K562 (cell line): ENCODE measurements at regions not wholly inside any gene's neighbourhood (a gene's known extent, or its start where the extent isn't known, plus 50 kb on each side); places are given as distances from the start of the nearest gene placed in this dataset.

Source experiments
- ATAC-seq: fragments of 200-7000 bp; cut with Tn5 transposase; 3 replicates; pipeline ENCODE4 v1.9.1; 2020; ENCODE audit warnings: moderate library complexity
- BruUV-seq: library from RNA; stranded (reverse); fragments of 400-500 nt; replicated peaks from 2 replicates; lab custom pipeline; 2021; lab: Mats Ljungman, UMichigan
- CTCF ChIA-PET: fragments of 300-600 bp; formaldehyde crosslinking; extraction: SDS; loops from one replicate; lab custom pipeline; 2021; ENCODE audit warnings: low intra/inter-chr PET ratio; lab: Yijun Ruan, JAX
- POLR2A ChIA-PET: fragments of 300-600, 350-650 bp; sonication (Branson Sonifier 250); formaldehyde crosslinking; extraction: SDS; loops from one replicate; lab custom pipeline; 2021; ENCODE audit warnings: antibody characterized with exemption, inconsistent platforms; lab: Yijun Ruan, JAX
- DNase-seq, 4 experiments: peaks; one replicate each; pipeline versions ENCODE4 v3.0.0 to v3.0.0-alpha.2; 2011 to 2018; ENCODE audit warnings: low spot score in 3 of 4, mixed read lengths in 3 of 4; ENCODE audit errors: extremely low read depth in 1 of 4
- FAIRE-seq: peaks from 2 replicates; lab custom pipeline; 2011; peaks lifted over from hg19 to GRCh38; lab: Jason Lieb, UNC
- H2AFZ ChIP-seq: 2 replicates; pipeline ENCODE4 v1.6.0; 2011; ENCODE audit warnings: low read depth, low read length, control low read depth, inconsistent platforms
- H3K27ac ChIP-seq: fragments of 200-600 bp; 3 replicates; pipeline ENCODE4 v1.8.0; 2011; ENCODE audit warnings: low read depth, mild to moderate bottlenecking, control low read depth, inconsistent platforms, low read length, moderate library complexity, mixed read lengths; ENCODE audit errors: extremely low read depth
- H3K27me3 ChIP-seq, 2 experiments: fragments of 300-600 bp in 1 of 2; 2 replicates in 1 of 2; 3 replicates in 1 of 2; pipeline versions ENCODE4 v1.6.0 to v1.8.0; 2011; ENCODE audit warnings: inconsistent platforms in 2 of 2, low read length in 2 of 2, mild to moderate bottlenecking in 1 of 2, mixed read lengths in 1 of 2, moderate library complexity in 1 of 2; ENCODE audit not compliant: control insufficient read depth in 2 of 2, insufficient read depth in 2 of 2
- H3K36me3 ChIP-seq: fragments of 300-600 bp; 3 replicates; pipeline ENCODE4 v1.8.0; 2011; ENCODE audit warnings: mild to moderate bottlenecking, low read length, inconsistent platforms; ENCODE audit not compliant: control insufficient read depth, insufficient read depth
- H3K4me1 ChIP-seq, 2 experiments: fragments of 200-600 bp in 1 of 2; replicated peaks in 1 of 2; 2 replicates in 1 of 2; 3 replicates in 1 of 2; pipeline versions ENCODE4 v1.5.1 to v1.8.0; 2011; ENCODE audit warnings: inconsistent platforms in 2 of 2, low read length in 2 of 2, mild to moderate bottlenecking in 1 of 2, mixed read lengths in 1 of 2, moderate library complexity in 1 of 2; ENCODE audit not compliant: control insufficient read depth in 2 of 2, insufficient read depth in 2 of 2
- H3K4me2 ChIP-seq: 2 replicates; pipeline ENCODE4 v1.6.1; 2011; ENCODE audit warnings: low read length, control low read depth, inconsistent platforms, mixed read lengths; ENCODE audit not compliant: insufficient read depth
- H3K4me3 ChIP-seq: fragments of 200-600 bp; sonication (generic), shearing (Covaris generic); 2 replicates; pipeline ENCODE4 v1.5.1; 2016; ENCODE audit warnings: control low read depth, inconsistent platforms
- H3K79me2 ChIP-seq: fragments of 200-600 bp; 3 replicates; pipeline ENCODE4 v1.8.0; 2011; ENCODE audit warnings: low read length, inconsistent platforms; ENCODE audit not compliant: control insufficient read depth, insufficient read depth
- H3K9ac ChIP-seq, 2 experiments: 2 replicates each; pipeline versions ENCODE4 v1.6.0 to v1.6.1; 2011; ENCODE audit warnings: low read depth in 2 of 2, low read length in 2 of 2, control low read depth in 1 of 2, inconsistent platforms in 1 of 2, mild to moderate bottlenecking in 1 of 2, mixed read lengths in 1 of 2; ENCODE audit not compliant: insufficient read depth in 1 of 2
- H3K9me1 ChIP-seq: one replicate; pipeline ENCODE4 v1.6.0; 2011; ENCODE audit warnings: inconsistent platforms, mild to moderate bottlenecking, low read length, moderate library complexity; ENCODE audit not compliant: control insufficient read depth, insufficient read depth
- H3K9me3 ChIP-seq: replicated peaks from 2 replicates; pipeline ENCODE4 v1.5.1; 2011; ENCODE audit warnings: low read depth, low read length, inconsistent platforms; ENCODE audit not compliant: control insufficient read depth, insufficient read depth
- H4K20me1 ChIP-seq: replicated peaks from 2 replicates; pipeline ENCODE4 v1.6.1; 2011; ENCODE audit warnings: low read length, inconsistent platforms, mixed read lengths; ENCODE audit not compliant: control insufficient read depth, insufficient read depth
- C11orf30 ChIP-seq: fragments of 450-650 bp; IDR thresholded peaks from 2 replicates; pipeline ENCODE4 v1.6.1; 2016; ENCODE audit warnings: low read depth, mild to moderate bottlenecking
- CHD4 ChIP-seq: fragments of 200-600 bp; sonication (generic); IDR thresholded peaks from 3 replicates; pipeline ENCODE4 v1.6.1; 2012; ENCODE audit warnings: low read depth, mild to moderate bottlenecking, mixed read lengths, low read length, inconsistent platforms; ENCODE audit not compliant: insufficient read depth, insufficient replicate concordance, poor library complexity, severe bottlenecking
- ELF2 ChIP-seq: fragments of 250-450 bp; sonication (Bioruptor Pico); IDR thresholded peaks from 2 replicates; pipeline ENCODE4 v1.5.0; 2021; ENCODE audit warnings: mild to moderate bottlenecking
- HNRNPLL ChIP-seq: fragments of 200-400 bp; formaldehyde crosslinking; IDR thresholded peaks from 2 replicates; pipeline ENCODE4 v1.6.1; 2017; ENCODE audit warnings: low read length, low read depth, mild to moderate bottlenecking; ENCODE audit not compliant: poor library complexity, severe bottlenecking
- MAFG ChIP-seq: fragments of 450-650 bp; conservative IDR thresholded peaks from 2 replicates; pipeline ENCODE4 v1.6.1; 2016; ENCODE audit warnings: missing genetic modification characterization, missing compliant biosample characterization
- NFE2 ChIP-seq: IDR thresholded peaks from 2 replicates; pipeline ENCODE4 v1.6.1; 2014; ENCODE audit warnings: antibody characterized with exemption, low read depth
- SRSF1 ChIP-seq: fragments of 200-400 bp; formaldehyde crosslinking; IDR thresholded peaks from 2 replicates; pipeline ENCODE4 v1.6.1; 2017; ENCODE audit warnings: mild to moderate bottlenecking, low read depth, low read length, moderate library complexity
- SRSF3 ChIP-seq: fragments of 200-400 bp; formaldehyde crosslinking; IDR thresholded peaks from 2 replicates; pipeline ENCODE4 v1.6.1; 2016; ENCODE audit warnings: mild to moderate bottlenecking, low read length, moderate library complexity; ENCODE audit not compliant: insufficient read depth
- ZFP30 ChIP-seq: fragments of 250-450 bp; sonication (Bioruptor Pico); IDR thresholded peaks from 2 replicates; pipeline ENCODE4 v1.8.0; 2022; ENCODE audit warnings: moderate library complexity, mild to moderate bottlenecking, inconsistent platforms, borderline replicate concordance
- ZNF263 ChIP-seq: sonication (generic); formaldehyde crosslinking; IDR thresholded peaks from 2 replicates; pipeline ENCODE4 v1.8.0; 2022; ENCODE audit warnings: mild to moderate bottlenecking, missing genetic modification reagents, borderline replicate concordance
- ZNF316 ChIP-seq: fragments of 450-650 bp; IDR thresholded peaks from 2 replicates; pipeline ENCODE4 v1.6.1; 2016
- ZNF75A ChIP-seq: fragments of 450-650 bp; formaldehyde crosslinking; IDR thresholded peaks from 2 replicates; pipeline ENCODE4 v1.4.0; 2020; ENCODE audit warnings: mild to moderate bottlenecking
- WGBS: fragments of 100-300 bp; shearing (Covaris generic); methylation state at CpG from one replicate; pipeline ENCODE4 v1.1.6; 2016; ENCODE audit warnings: low coverage, mixed read lengths; ENCODE audit not compliant: insufficient coverage; ENCODE audit errors: missing lambda C conversion rate; 5-methylcytosine and 5-hydroxymethylcytosine counted together
- in situ Hi-C: fragments of 300-500 bp; cut with MboI; formaldehyde crosslinking; loops from 4 replicates; pipeline ENCODE4 v1.15.0; 2018; ENCODE audit warnings: inconsistent platforms, mixed read lengths
- intact Hi-C: fragments of 100-400 bp; cut with micrococcal nuclease; formaldehyde crosslinking; loops from 2 replicates; pipeline ENCODE4 v1.14.2; 2022
- TF ChIP-seq, protein P1 (sequence below): fragments of 450-650 bp; IDR thresholded peaks from 2 replicates; pipeline ENCODE4 v1.7.0; 2016; ENCODE audit warnings: borderline replicate concordance

DNA sequence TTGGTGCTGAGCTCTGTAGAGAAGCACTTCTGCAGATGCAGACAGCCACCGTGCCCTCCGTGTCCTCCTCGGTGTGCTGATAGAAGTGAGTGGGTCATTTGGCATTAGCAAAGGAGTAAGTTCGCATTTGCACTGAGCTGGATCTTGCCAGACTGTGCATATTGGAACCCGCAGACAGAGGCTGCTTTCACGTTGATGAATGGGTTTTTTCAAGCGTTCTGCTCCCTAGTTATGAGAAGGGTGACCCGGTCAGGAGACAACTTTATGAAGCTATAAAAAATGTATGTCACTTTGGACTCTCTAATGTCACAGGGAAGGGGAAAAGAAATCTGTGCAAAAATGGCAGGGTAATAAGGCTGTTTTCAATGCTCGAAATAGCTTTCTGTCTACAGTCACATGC lies 739.4 kb downstream of the MCTP2 start:
- no peaks in the 10 kb centered on the region for H3K36me3 ChIP-seq
- no peak overlapping the region for H3K9ac ChIP-seq
- no peaks in the 10 kb centered on the region for H3K9me1 ChIP-seq
- ChIA-PET POLR2A (no interaction called here), CTCF (no interaction called here)
- no peaks in the 10 kb centered on the region for H4K20me1 ChIP-seq
- FAIRE-seq (no peak), DNase-seq (no peak), ATAC-seq (no peak)
- TF ChIP-seq ZFP30 (CRISPR knock-in tag) (no peak), HNRNPLL (no peak), ZNF263 (CRISPR knock-in tag) (no peak), SRSF3 (no peak), ZNF75A (CRISPR knock-in tag) (no peak), SRSF1 (no peak)
- no TSS peak for BruUV-seq
- H3K27me3 ChIP-seq: no peaks in the 10 kb centered on the region
- WGBS: 78% methylated on average over 9 of the region's 9 CpGs
- H3K4me3 ChIP-seq: no peak overlapping the region
- no peak overlapping the region for H3K27ac ChIP-seq
- no peak overlapping the region for H2AFZ ChIP-seq
- H3K4me2 ChIP-seq: no peak overlapping the region
- intact Hi-C loops (no loop called here), in situ Hi-C loops (no loop called here)
- no peaks in the 10 kb centered on the region; the same call in 1 of the 2 replicates for H3K9me3 ChIP-seq
- no peaks in the 10 kb centered on the region for H3K4me1 ChIP-seq
- H3K79me2 ChIP-seq: peaks cover 14% of the 10 kb centered on the region; the same call in 1 of the 3 replicates

DNA sequence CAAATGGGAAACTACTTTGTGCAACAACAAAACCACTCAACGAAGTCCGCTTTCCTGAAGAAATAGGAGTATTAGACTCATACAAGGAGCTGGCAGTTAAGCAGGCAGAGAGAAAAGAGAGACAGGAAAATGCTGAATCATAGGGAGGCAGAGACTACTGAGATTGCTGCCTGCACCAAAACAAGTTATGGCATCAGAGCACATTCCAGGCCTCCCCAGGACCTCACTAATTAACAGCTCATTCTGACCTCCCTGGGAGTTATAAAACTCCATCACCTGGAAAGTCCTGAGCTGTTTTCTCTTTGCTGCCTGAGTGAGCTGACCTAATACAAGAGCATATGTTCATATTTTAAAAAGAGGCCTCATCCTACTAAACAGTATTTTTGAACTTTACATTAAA lies 741.0 kb downstream of the MCTP2 start:
- CTCF ChIA-PET: no interaction called here
- intact Hi-C loops: no loop called here

More for the DNA sequence above, 741.0 kb downstream of the MCTP2 start:
- TF ChIP-seq, protein P1, sequence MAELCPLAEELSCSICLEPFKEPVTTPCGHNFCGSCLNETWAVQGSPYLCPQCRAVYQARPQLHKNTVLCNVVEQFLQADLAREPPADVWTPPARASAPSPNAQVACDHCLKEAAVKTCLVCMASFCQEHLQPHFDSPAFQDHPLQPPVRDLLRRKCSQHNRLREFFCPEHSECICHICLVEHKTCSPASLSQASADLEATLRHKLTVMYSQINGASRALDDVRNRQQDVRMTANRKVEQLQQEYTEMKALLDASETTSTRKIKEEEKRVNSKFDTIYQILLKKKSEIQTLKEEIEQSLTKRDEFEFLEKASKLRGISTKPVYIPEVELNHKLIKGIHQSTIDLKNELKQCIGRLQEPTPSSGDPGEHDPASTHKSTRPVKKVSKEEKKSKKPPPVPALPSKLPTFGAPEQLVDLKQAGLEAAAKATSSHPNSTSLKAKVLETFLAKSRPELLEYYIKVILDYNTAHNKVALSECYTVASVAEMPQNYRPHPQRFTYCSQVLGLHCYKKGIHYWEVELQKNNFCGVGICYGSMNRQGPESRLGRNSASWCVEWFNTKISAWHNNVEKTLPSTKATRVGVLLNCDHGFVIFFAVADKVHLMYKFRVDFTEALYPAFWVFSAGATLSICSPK: no peak
- 0 out of 2 replicates have a peak, but pooled peaks have one; percentile 43 for TF ChIP-seq ZNF316
- peak; percentile 70 for TF ChIP-seq NFE2
- TF ChIP-seq MAFG: 0 out of 2 replicates have a peak, but pooled peaks have one; percentile 10
- TF ChIP-seq CHD4: no peak
- peak; percentile 43 for TF ChIP-seq C11orf30
- no peak for TF ChIP-seq ELF2
- FAIRE-seq: no peak
- H3K4me1 ChIP-seq: no peaks in the 10 kb centered on the region
- H3K27ac ChIP-seq: no peak overlapping the region
- POLR2A ChIA-PET: no interaction called here
- no peak overlapping the region for H2AFZ ChIP-seq
- H3K36me3 ChIP-seq: no peaks in the 10 kb centered on the region
- H4K20me1 ChIP-seq: no peaks in the 10 kb centered on the region
- peak in 1 of 4 experiments; percentile 2 for DNase-seq
- H3K9me1 ChIP-seq: no peaks in the 10 kb centered on the region
- BruUV-seq: no TSS peak
- H3K79me2 ChIP-seq: 0 out of 3 replicates have a peak, but pooled peaks cover 10% of the 10 kb centered on the region
- H3K9me3 ChIP-seq: no peaks in the 10 kb centered on the region; the same call in 1 of the 2 replicates
- no peaks in the 10 kb centered on the region for H3K27me3 ChIP-seq
- WGBS: 92% methylated on average over 2 of the region's 2 CpGs
- in situ Hi-C loops: no loop called here
- H3K4me3 ChIP-seq: no peak overlapping the region
- H3K4me2 ChIP-seq: no peak overlapping the region
- no peak overlapping the region for H3K9ac ChIP-seq
- ATAC-seq: no peak
